IPS-18c (cell line): ENCODE measurements at regions not wholly inside any gene's neighbourhood (a gene's known extent, or its start where the extent isn't known, plus 50 kb on each side); places are given as distances from the start of the nearest gene placed in this dataset.

Experiments used
- H3K4me3 ChIP-seq: 2 replicates; pipeline ENCODE4 v1.7.0; 2013; ENCODE audit warnings: low read depth, mild to moderate bottlenecking, low read length, moderate library complexity; ENCODE audit not compliant: insufficient read depth
- H3K9me3 ChIP-seq: one replicate; pipeline ENCODE4 v1.6.1; 2013; ENCODE audit warnings: mild to moderate bottlenecking, low read length, moderate library complexity; ENCODE audit not compliant: control insufficient read depth, insufficient read depth

- Histone ChIP-seq H3K4me3 (no peak overlapping the region), H3K9me3 (no peaks in the 10 kb centered on the region)
Measured at GRCh38 chr11:127618721-127619120, 618.2 kb upstream of the KIRREL3 start.

- no peaks in the 10 kb centered on the region for H3K9me3 ChIP-seq
Measured at GRCh38 chr11:127616158-127616557, 615.6 kb upstream of the KIRREL3 start.

GRCh38 chr11:127612607-127613006 is 612.0 kb upstream of the KIRREL3 start:
- H3K9me3 ChIP-seq, result no peaks in the 10 kb centered on the region
- H3K4me3 ChIP-seq, result no peak overlapping the region

More at GRCh38 chr11:127616158-127616557, 615.6 kb upstream of the KIRREL3 start:
- no peak overlapping the region for H3K4me3 ChIP-seq

GRCh38 chr11:127609025-127609773 is 608.6 kb upstream of the KIRREL3 start:
- Histone ChIP-seq H3K9me3 (no peaks in the 10 kb centered on the region), H3K4me3 (no peak overlapping the region)

DNA sequence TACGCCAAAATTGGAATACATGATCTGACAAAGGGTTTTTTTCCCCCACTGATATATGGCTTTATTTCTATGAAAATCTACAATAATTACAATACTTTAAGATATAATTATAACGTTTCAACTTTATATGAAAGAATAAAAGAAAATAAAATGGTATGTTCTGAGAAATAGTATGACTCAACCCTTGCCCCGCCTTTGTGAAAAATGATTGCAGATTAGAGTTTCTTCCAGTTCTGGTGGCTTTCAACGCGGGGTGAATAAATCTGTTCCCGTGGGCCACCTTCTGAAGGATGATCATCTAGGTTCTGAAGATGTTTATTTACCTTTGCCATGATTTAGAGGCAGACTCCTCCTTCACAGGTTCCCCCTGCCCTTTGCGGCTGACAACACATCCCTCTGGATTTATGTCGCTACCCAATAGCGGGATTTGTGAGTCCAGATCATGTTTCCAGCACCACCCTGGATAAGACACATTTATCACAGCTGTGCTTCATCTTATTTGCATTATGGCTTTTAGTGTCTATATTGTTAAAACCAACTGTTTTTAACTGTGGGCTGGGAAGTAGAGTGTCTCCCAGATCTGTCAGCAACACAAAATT is 607.0 kb upstream of the KIRREL3 start:
- no peaks in the 10 kb centered on the region for H3K9me3 ChIP-seq
- H3K4me3 ChIP-seq, result no peak overlapping the region

DNA sequence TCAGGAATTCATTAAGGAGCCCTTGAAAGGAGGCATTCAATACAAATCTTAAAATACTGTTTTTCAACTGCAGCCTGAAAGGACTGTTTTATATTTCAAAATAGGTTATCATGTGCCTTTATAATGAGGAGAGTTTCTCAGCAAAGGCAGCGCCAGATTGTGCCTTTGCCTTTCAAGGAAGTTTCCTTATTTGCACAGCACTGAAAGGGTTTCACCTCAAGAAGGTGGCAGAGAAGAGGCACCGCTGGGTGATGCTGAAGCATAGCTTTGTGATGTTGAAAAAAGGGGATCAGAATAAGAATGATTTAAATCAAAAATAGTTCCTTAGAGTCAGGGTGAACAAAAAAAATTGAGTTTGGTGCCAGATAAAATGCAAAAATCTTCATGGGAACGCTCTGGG is 601.0 kb upstream of the KIRREL3 start:
- Histone ChIP-seq H3K4me3 (no peak overlapping the region), H3K9me3 (no peaks in the 10 kb centered on the region)

- no peak overlapping the region for H3K4me3 ChIP-seq
- no peaks in the 10 kb centered on the region for H3K9me3 ChIP-seq
Measured at GRCh38 chr11:127600674-127601073, 600.1 kb upstream of the KIRREL3 start.

DNA sequence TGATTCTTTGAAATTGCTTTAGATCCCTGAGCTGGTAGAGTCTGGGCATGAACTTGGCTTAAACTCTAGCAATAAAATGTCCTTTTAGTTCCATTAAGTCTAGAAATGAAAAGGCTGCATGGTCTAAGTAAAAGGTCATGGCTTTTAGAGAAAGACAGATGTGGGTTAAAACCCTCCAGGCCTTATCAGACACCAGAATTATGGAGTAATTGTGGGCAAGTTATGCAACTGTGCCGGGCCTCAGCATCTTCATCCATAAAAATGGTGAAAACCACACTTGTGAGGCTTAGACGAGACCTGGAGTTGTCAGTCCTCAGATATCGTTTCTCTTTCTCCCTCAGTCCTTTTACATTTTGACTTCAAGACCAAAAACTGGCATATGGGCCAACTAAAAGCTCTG is 597.9 kb upstream of the KIRREL3 start:
- H3K4me3 ChIP-seq, result no peak overlapping the region
- no peaks in the 10 kb centered on the region for H3K9me3 ChIP-seq

DNA sequence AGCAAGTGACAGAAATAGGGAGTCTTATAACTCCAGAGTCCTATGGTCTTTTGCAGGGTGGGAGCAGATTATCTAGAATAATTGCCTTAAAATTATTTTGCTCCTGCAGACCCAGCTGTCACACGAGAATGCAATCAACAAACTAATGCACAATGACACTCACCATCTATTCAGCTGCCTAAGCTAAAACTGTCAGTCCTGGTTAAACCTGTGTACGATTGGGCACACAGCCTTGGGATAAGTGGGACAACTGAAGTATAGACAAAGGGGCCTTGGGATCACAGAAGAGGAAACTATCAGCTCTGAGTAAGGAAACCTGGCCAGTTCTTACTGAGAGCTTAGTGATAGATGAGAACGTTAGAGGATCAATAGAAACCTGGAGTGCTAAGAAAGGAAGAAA is 595.9 kb upstream of the KIRREL3 start:
- no peak overlapping the region for H3K4me3 ChIP-seq

DNA sequence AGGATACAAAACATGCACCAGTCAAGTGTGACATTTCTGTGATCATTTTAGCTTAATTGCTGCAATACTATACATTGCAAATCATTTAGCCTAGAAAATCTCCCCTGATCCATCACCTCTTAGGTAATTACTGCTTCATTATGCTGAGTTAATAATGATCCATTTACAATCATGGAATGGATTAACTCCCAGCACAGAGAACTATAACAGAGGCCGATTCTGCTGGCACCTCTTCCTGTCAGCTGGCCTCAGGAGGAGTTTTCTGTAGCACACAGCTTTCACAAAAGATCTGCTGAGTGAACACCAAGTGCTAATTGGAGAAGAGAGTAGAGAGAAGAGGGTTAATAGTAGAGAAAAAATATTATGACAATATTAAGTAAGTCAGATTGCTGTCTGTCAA is 591.8 kb upstream of the KIRREL3 start:
- no peak overlapping the region for H3K4me3 ChIP-seq
- no peaks in the 10 kb centered on the region for H3K9me3 ChIP-seq

More for the DNA sequence above, 595.9 kb upstream of the KIRREL3 start:
- H3K9me3 ChIP-seq, result no peaks in the 10 kb centered on the region

GRCh38 chr11:127590314-127590713 is 589.7 kb upstream of the KIRREL3 start:
- no peak overlapping the region for H3K4me3 ChIP-seq

DNA sequence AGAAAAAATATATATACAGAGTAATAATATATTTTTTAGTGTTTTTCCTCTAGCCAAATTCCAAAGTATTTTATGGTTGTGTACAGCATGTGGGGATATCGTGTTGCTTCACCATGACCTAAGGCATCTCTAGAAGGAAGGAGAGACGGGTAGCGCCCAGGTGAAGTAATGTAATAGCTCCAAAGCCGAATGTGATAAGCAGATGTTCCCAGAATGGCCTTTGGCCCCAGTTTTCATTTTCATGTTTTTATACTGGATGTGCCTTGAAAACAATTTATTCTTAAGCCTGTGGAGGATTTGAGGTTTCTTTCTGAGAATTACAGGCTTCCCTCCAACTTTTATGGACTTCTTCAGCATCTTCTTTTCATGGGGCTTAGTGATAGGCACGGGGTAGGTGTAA is 587.9 kb upstream of the KIRREL3 start:
- no peaks in the 10 kb centered on the region for H3K9me3 ChIP-seq

More at GRCh38 chr11:127590314-127590713, 589.7 kb upstream of the KIRREL3 start:
- no peaks in the 10 kb centered on the region for H3K9me3 ChIP-seq

DNA sequence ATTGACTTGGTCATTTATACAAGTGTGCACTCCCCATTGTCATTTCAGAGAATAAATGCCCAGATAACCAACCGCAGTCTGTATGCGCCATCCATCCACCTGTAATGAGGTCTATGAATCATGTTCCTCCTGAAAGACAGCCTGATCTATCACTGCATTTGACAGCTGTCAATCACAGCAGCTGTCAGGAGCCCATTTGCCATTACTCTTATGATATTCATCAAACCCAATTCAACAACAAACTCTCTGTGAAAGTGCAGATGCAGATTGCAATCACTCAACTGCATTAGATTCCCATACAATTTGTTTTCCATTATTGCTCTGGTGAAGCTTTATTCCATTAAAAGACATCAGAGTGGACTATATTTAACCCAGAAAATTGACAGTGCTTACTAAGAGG is 586.9 kb upstream of the KIRREL3 start:
- Histone ChIP-seq H3K4me3 (no peak overlapping the region), H3K9me3 (no peaks in the 10 kb centered on the region)

More for the DNA sequence above, 587.9 kb upstream of the KIRREL3 start:
- no peak overlapping the region for H3K4me3 ChIP-seq

- H3K4me3 ChIP-seq, result no peak overlapping the region
- H3K9me3 ChIP-seq, result no peaks in the 10 kb centered on the region
Measured at GRCh38 chr11:127576210-127576609, 575.6 kb upstream of the KIRREL3 start.

DNA sequence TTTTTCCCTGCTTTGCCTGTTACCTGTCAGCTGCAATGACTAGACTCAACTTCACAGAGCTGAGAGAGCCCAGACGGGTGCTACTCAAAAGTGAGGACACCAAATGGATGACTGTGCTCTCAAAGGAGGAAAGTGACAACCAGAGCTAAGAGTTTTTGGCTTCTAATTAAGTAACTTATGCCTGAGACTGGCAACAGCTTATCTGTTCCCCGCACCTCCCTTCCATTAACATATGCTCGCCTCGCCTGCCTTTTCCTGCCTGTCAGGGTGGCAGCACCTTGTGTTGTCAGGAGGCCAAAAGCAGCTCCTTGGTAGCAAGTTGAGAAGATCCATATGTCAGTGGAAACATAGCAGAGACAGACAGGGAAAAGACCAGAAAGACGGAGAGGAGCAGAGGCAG is 573.9 kb upstream of the KIRREL3 start:
- Histone ChIP-seq H3K4me3 (no peak overlapping the region), H3K9me3 (no peaks in the 10 kb centered on the region)

DNA sequence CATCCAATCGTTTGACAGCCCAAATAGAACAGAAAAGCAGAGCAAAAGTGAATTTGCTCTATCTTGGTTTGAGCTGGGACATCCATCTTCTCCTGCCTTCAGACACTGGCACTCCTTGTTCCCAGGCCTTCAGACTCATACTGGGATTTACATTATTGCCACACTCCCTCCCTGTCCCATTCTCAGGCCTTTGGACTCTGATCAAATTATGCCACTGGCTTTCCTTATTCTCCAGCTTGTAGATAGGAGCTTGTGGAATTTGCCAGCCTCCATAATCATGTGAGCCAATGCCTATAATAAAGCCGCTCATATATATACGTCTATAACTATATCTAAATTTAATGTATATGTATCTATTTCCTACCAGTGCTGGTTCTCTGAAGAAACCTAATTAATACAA is 568.3 kb upstream of the KIRREL3 start:
- Histone ChIP-seq H3K9me3 (no peaks in the 10 kb centered on the region), H3K4me3 (no peak overlapping the region)

- no peaks in the 10 kb centered on the region for H3K9me3 ChIP-seq
Measured at GRCh38 chr11:127567237-127567932, 566.8 kb upstream of the KIRREL3 start.

DNA sequence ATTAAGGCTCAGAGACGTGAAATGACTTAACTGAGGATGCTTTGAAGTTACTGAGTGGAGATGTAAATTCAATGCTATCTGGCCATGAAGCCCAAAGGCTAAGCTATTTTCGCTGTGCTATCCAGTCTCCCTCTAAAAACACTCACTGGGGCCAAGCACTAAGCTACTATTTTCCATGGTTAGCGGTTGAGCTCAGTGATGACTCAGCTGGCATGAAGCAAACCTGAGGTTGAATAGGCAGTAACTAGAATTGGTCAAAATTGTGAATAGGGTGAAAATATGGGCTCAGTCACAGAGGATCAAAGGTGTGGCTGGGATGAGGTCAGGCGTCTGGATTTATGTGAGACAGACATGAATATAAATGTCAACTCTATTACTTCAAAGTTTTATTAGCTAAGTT is 564.2 kb upstream of the KIRREL3 start:
- no peaks in the 10 kb centered on the region for H3K9me3 ChIP-seq

More at GRCh38 chr11:127567237-127567932, 566.8 kb upstream of the KIRREL3 start:
- H3K4me3 ChIP-seq, result no peak overlapping the region

More for the DNA sequence above, 564.2 kb upstream of the KIRREL3 start:
- no peak overlapping the region for H3K4me3 ChIP-seq
